Thoracic aorta (tissue), 2 donors: ENCODE measurements at regions not wholly inside any gene's neighbourhood (a gene's known extent, or its start where the extent isn't known, plus 50 kb on each side); places are given as distances from the start of the nearest gene placed in this dataset.

Experiments
- ATAC-seq: fragments of 150-250 bp; one replicate; pipeline ENCODE4 v1.8.0; 2017; ENCODE audit warnings: low read depth; ENCODE audit not compliant: insufficient number of reproducible peaks, low FRiP score
- DNase-seq: peaks from one replicate; pipeline ENCODE4 v3.0.0-alpha.2; 2020; ENCODE audit warnings: low spot score
- H3K27ac ChIP-seq, 2 donors: fragments of 200-600 bp; sonication (generic); 1 replicate in 1 of 2; 2 replicates in 1 of 2; pipeline ENCODE4 v1.5.1; 2016; ENCODE audit warnings: mild to moderate bottlenecking in 2 of 2, moderate library complexity in 2 of 2
- H3K27me3 ChIP-seq: fragments of 200-600 bp; sonication (generic); replicated peaks from 2 replicates; pipeline ENCODE4 v1.6.0; 2016; ENCODE audit warnings: mild to moderate bottlenecking; ENCODE audit not compliant: insufficient read depth
- H3K36me3 ChIP-seq: fragments of 200-600 bp; sonication (generic); one replicate; pipeline ENCODE4 v1.5.1; 2016
- H3K4me1 ChIP-seq, 2 donors: fragments of 200-600 bp; sonication (generic); 1 replicate in 1 of 2; 2 replicates in 1 of 2; pipeline versions ENCODE4 v1.5.1 to v1.6.0; 2016; ENCODE audit warnings: low read depth in 2 of 2, mild to moderate bottlenecking in 1 of 2; ENCODE audit not compliant: control insufficient read depth in 1 of 2
- H3K4me3 ChIP-seq: fragments of 200-600 bp; sonication (generic); 2 replicates; pipeline ENCODE4 v1.5.1; 2016; ENCODE audit warnings: mild to moderate bottlenecking
- H3K9me3 ChIP-seq: fragments of 200-600 bp; sonication (generic); 2 replicates; pipeline ENCODE4 v1.5.1; 2016
- CTCF ChIP-seq: fragments of 200-600 bp; sonication (generic); IDR thresholded peaks from one replicate; pipeline ENCODE4 v1.5.1; 2019; ENCODE audit warnings: antibody characterized with exemption

- Histone ChIP-seq H3K27ac (no peak overlapping the region), H3K4me3 (no peak overlapping the region), H3K4me1 (no peaks in the 10 kb centered on the region), H3K36me3 (no peaks in the 10 kb centered on the region), H3K27me3 (no peaks in the 10 kb centered on the region), H3K9me3 (no peaks in the 10 kb centered on the region)
- DNase-seq (no peak), ATAC-seq (no peak)
- no peak for TF ChIP-seq CTCF
Measured at GRCh38 chr12:28996688-28997087, 152.4 kb upstream of the FAR2 start.

DNA sequence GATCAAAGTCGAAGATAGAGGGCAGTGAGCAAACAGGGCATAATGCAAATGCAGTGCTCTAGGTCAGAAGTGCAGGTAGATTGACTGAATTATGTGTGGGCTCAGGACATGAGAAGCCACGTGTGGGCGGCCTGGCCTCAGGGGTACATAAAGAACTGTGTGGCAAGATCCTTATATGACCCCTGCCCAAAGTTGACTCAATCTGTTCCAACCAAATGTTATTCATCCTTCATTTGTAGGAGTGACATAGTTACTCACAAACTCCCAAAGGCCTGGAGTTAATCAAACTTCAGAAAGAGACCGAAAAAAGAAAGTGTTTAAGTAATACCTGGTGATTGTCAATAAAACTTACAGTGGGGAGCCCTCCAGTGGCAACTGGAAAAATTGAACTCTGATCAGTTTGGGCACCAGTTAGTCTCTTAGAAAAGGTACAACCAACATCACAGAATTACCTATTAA lies 150.4 kb upstream of the FAR2 start:
- H3K4me1 ChIP-seq: no peaks in the 10 kb centered on the region
- no peaks in the 10 kb centered on the region for H3K27me3 ChIP-seq
- H3K36me3 ChIP-seq: no peaks in the 10 kb centered on the region
- no peaks in the 10 kb centered on the region for H3K9me3 ChIP-seq
- H3K27ac ChIP-seq: no peak overlapping the region
- DNase-seq (no peak), ATAC-seq (no peak)
- no peak for TF ChIP-seq CTCF
- H3K4me3 ChIP-seq: no peak overlapping the region

- no peaks in the 10 kb centered on the region for H3K9me3 ChIP-seq
- DNase-seq (no peak), ATAC-seq (no peak)
- TF ChIP-seq CTCF: no peak
- H3K27me3 ChIP-seq: no peaks in the 10 kb centered on the region
- H3K4me1 ChIP-seq: no peaks in the 10 kb centered on the region
- H3K4me3 ChIP-seq: no peak overlapping the region
- no peaks in the 10 kb centered on the region for H3K36me3 ChIP-seq
- no peak overlapping the region for H3K27ac ChIP-seq
Measured at GRCh38 chr12:29004066-29004935, 144.8 kb upstream of the FAR2 start.

DNA sequence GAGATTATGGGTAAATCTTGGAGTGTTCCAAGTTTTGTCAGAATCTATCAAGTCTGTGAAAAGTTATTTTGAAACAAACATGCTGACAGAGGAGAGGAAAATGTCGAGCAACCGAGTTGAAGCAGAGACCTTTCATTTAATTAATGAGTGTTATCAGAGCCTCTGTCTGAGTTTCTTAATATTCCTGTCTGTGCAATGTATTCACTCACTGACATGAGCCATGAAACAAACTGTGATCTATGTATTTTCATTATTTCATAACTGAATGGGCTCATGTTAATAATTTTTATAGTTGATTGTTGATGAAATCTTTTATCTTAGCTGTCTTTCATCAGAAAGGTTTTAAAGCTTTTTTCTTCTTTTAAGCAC lies 144.2 kb upstream of the FAR2 start:
- Histone ChIP-seq H3K4me3 (no peak overlapping the region), H3K27me3 (no peaks in the 10 kb centered on the region), H3K27ac (no peak overlapping the region), H3K9me3 (no peaks in the 10 kb centered on the region), H3K36me3 (no peaks in the 10 kb centered on the region), H3K4me1 (no peaks in the 10 kb centered on the region)
- DNase-seq (no peak), ATAC-seq (no peak)
- TF ChIP-seq CTCF: no peak

- H3K36me3 ChIP-seq: no peaks in the 10 kb centered on the region
- ATAC-seq (no peak), DNase-seq (no peak)
- no peaks in the 10 kb centered on the region for H3K4me1 ChIP-seq
- no peak for TF ChIP-seq CTCF
- H3K9me3 ChIP-seq: no peaks in the 10 kb centered on the region
- no peaks in the 10 kb centered on the region for H3K27me3 ChIP-seq
- no peak overlapping the region for H3K4me3 ChIP-seq
- H3K27ac ChIP-seq: no peak overlapping the region
Measured at GRCh38 chr12:29008786-29009185, 140.3 kb upstream of the FAR2 start.
